ENCODE measurements at regions not wholly inside any gene's neighbourhood (a gene's known extent, or its start where the extent isn't known, plus 50 kb on each side); places are given as distances from the start of the nearest gene placed in this dataset.

- FAIRE-seq (no peak), DNase-seq (ENCODE audit: insufficient read length, low spot score) (no peak)
- no peak for TF ChIP-seq CTCF (IDR thresholded peaks at IDR 0.05; ENCODE audit: insufficient read depth, missing control alignments)
Measured at GRCh38 chr17:52674686-52675085, 516.2 kb upstream of the CA10 start.

- TF ChIP-seq CTCF (IDR thresholded peaks at IDR 0.05; ENCODE audit: insufficient read depth, missing control alignments), result no peak
- DNase-seq (ENCODE audit: insufficient read length, low spot score), result no peak
- no peak for FAIRE-seq
Measured at GRCh38 chr17:52673791-52674190, 515.3 kb upstream of the CA10 start.

GRCh38 chr17:52666264-52666663 lies 507.8 kb upstream of the CA10 start:
- DNase-seq (ENCODE audit: insufficient read length, low spot score) (no peak), FAIRE-seq (no peak)
- TF ChIP-seq CTCF (IDR thresholded peaks at IDR 0.05; ENCODE audit: insufficient read depth, missing control alignments), result no peak

GRCh38 chr17:52660692-52661091 lies 502.2 kb upstream of the CA10 start:
- TF ChIP-seq CTCF (IDR thresholded peaks at IDR 0.05; ENCODE audit: insufficient read depth, missing control alignments), result no peak
- no peak for FAIRE-seq

GRCh38 chr17:52653014-52653413 lies 494.5 kb upstream of the CA10 start:
- FAIRE-seq (no peak), DNase-seq (ENCODE audit: insufficient read length, low spot score) (no peak)
- no peak for TF ChIP-seq CTCF (IDR thresholded peaks at IDR 0.05; ENCODE audit: insufficient read depth, missing control alignments)

More at GRCh38 chr17:52660692-52661091, 502.2 kb upstream of the CA10 start:
- DNase-seq (ENCODE audit: insufficient read length, low spot score), result no peak

- DNase-seq (ENCODE audit: insufficient read length, low spot score), result no peak
Measured at GRCh38 chr17:52648995-52649394, 490.5 kb upstream of the CA10 start.

GRCh38 chr17:52647411-52647810 lies 488.9 kb upstream of the CA10 start:
- no peak for TF ChIP-seq CTCF (IDR thresholded peaks at IDR 0.05; ENCODE audit: insufficient read depth, missing control alignments)
- DNase-seq (ENCODE audit: insufficient read length, low spot score), result no peak
- FAIRE-seq, result no peak

More at GRCh38 chr17:52648995-52649394, 490.5 kb upstream of the CA10 start:
- no peak for TF ChIP-seq CTCF (IDR thresholded peaks at IDR 0.05; ENCODE audit: insufficient read depth, missing control alignments)
- no peak for FAIRE-seq
